OCI-LY1 (cell line): ENCODE measurements at regions not wholly inside any gene's neighbourhood (a gene's known extent, or its start where the extent isn't known, plus 50 kb on each side); places are given as distances from the start of the nearest gene placed in this dataset.

Source experiments
- H2AFZ ChIP-seq: fragments of 200-600 bp; sonication (generic), shearing (Covaris generic); 2 replicates; pipeline ENCODE4 v1.6.0; 2014; ENCODE audit warnings: antibody characterized with exemption, mild to moderate bottlenecking, low read length
- H3F3A ChIP-seq: fragments of 200-600 bp; sonication (generic), shearing (Covaris generic); 2 replicates; pipeline ENCODE4 v1.6.0; 2014; ENCODE audit warnings: mild to moderate bottlenecking, antibody characterized with exemption, low read length, moderate library complexity; ENCODE audit not compliant: insufficient read depth
- H3K27ac ChIP-seq: fragments of 200-600 bp; sonication (generic); 2 replicates; pipeline ENCODE4 v1.5.1; 2014; ENCODE audit warnings: low read length, mixed run types, mild to moderate bottlenecking, low read depth; ENCODE audit not compliant: poor library complexity, severe bottlenecking
- H3K27me3 ChIP-seq: fragments of 200-600 bp; sonication (generic); 2 replicates; pipeline ENCODE4 v1.6.0; 2014; ENCODE audit warnings: antibody characterized with exemption, mild to moderate bottlenecking, low read length, moderate library complexity; ENCODE audit not compliant: insufficient read depth
- H3K36me3 ChIP-seq: fragments of 200-600 bp; sonication (generic); 2 replicates; pipeline ENCODE4 v1.6.1; 2014; ENCODE audit warnings: mild to moderate bottlenecking, antibody characterized with exemption, low read length, moderate library complexity, mixed read lengths; ENCODE audit not compliant: insufficient read depth
- H3K4me1 ChIP-seq: fragments of 200-600 bp; sonication (generic); 2 replicates; pipeline ENCODE4 v1.5.1; 2014; ENCODE audit warnings: mild to moderate bottlenecking, low read length, moderate library complexity; ENCODE audit not compliant: insufficient read depth, severe bottlenecking
- H3K4me2 ChIP-seq: fragments of 200-600 bp; sonication (generic), shearing (Covaris generic); 2 replicates; pipeline ENCODE4 v1.6.1; 2014; ENCODE audit warnings: low read length
- H3K4me3 ChIP-seq: fragments of 200-600 bp; sonication (generic); 2 replicates; pipeline ENCODE4 v1.5.1; 2014; ENCODE audit warnings: low read length, low read depth, mild to moderate bottlenecking, mixed read lengths; ENCODE audit not compliant: poor library complexity, severe bottlenecking
- H3K79me2 ChIP-seq: fragments of 200-600 bp; shearing (Covaris generic); 2 replicates; pipeline ENCODE4 v1.6.1; 2016; ENCODE audit warnings: mixed run types, low read length, mixed read lengths; ENCODE audit not compliant: insufficient read depth
- H3K9ac ChIP-seq: fragments of 200-600 bp; sonication (generic), shearing (Covaris generic); 2 replicates; pipeline ENCODE4 v1.6.1; 2014; ENCODE audit warnings: mild to moderate bottlenecking, low read length, mixed read lengths
- H3K9me2 ChIP-seq: fragments of 200-600 bp; sonication (generic), shearing (Covaris generic); 2 replicates; pipeline ENCODE4 v1.6.1; 2014; ENCODE audit warnings: low read depth, mild to moderate bottlenecking, low read length, mixed read lengths
- H3K9me3 ChIP-seq: fragments of 200-600 bp; shearing (Covaris generic); 2 replicates; pipeline ENCODE4 v1.6.1; 2014; ENCODE audit warnings: low read length, mixed read lengths
- H4K20me1 ChIP-seq: fragments of 200-600 bp; sonication (generic), shearing (Covaris generic); 2 replicates; pipeline ENCODE4 v1.6.0; 2016; ENCODE audit warnings: mild to moderate bottlenecking, low read length; ENCODE audit not compliant: insufficient read depth
- EZH2 ChIP-seq: fragments of 200-600 bp; sonication (generic), shearing (Covaris generic); IDR thresholded peaks from 2 replicates; pipeline ENCODE4 v1.8.0; 2017; ENCODE audit warnings: borderline replicate concordance, mixed run types, mild to moderate bottlenecking, antibody characterized with exemption, low read length, moderate library complexity, mixed read lengths
- TF ChIP-seq, protein P1 (sequence below): fragments of 200-600 bp; sonication (generic), shearing (Covaris generic); IDR thresholded peaks from 2 replicates; pipeline ENCODE4 v1.5.1; 2017; ENCODE audit warnings: mild to moderate bottlenecking, antibody characterized with exemption, low read length, moderate library complexity, mixed read lengths

DNA sequence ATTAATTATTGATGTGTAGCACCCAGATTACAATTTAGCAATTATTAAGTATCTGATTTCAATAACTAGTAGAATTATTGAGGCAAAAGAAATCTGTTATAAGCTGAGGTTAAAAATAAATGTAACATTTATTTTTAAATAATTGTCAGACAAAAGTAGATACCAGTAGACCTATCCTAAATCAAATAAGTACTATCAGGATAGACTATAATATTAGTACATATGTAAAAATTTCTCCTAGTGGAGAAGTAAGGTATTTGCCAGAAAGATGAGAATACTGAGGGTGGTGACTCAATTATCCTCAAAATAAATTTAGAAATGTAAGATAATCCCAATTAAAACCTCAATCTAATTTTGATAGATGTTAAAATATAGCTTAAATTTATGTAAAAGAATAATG, 377.8 kb upstream of the CHRM3 start:
- no peak overlapping the region for H3K4me2 ChIP-seq

DNA sequence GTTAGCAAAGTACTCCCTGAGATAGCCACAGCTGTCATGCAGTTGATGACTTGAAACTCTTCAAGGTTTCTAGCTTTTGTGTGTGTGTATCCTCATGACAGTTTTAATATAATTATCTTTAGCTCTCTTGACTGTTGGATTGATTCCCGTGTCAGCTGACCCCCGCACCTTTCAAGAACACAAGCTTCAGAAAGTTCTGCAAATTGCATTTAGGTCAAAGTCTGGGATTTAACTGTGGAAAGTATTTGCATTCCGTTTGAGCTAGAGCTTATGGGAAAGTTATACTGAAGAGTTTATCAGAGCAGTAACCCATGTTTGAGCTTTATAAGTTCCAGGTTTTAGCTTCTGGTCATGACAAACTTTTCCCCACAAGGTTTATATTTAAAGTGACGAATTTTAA, 380.1 kb upstream of the CHRM3 start:
- H3K27me3 ChIP-seq: no peaks in the 10 kb centered on the region
- H3K9me3 ChIP-seq: no peaks in the 10 kb centered on the region
- no peak overlapping the region for H2AFZ ChIP-seq

More for the DNA sequence above, 377.8 kb upstream of the CHRM3 start:
- no peak overlapping the region for H3K9ac ChIP-seq
- H3K79me2 ChIP-seq: no peaks in the 10 kb centered on the region
- no peak overlapping the region for H2AFZ ChIP-seq
- H3K9me2 ChIP-seq: no peaks in the 10 kb centered on the region
- H3K9me3 ChIP-seq: no peaks in the 10 kb centered on the region
- no peaks in the 10 kb centered on the region for H3K4me1 ChIP-seq
- no peaks in the 10 kb centered on the region for H4K20me1 ChIP-seq
- no peak overlapping the region for H3K4me3 ChIP-seq
- TF ChIP-seq, protein P1, sequence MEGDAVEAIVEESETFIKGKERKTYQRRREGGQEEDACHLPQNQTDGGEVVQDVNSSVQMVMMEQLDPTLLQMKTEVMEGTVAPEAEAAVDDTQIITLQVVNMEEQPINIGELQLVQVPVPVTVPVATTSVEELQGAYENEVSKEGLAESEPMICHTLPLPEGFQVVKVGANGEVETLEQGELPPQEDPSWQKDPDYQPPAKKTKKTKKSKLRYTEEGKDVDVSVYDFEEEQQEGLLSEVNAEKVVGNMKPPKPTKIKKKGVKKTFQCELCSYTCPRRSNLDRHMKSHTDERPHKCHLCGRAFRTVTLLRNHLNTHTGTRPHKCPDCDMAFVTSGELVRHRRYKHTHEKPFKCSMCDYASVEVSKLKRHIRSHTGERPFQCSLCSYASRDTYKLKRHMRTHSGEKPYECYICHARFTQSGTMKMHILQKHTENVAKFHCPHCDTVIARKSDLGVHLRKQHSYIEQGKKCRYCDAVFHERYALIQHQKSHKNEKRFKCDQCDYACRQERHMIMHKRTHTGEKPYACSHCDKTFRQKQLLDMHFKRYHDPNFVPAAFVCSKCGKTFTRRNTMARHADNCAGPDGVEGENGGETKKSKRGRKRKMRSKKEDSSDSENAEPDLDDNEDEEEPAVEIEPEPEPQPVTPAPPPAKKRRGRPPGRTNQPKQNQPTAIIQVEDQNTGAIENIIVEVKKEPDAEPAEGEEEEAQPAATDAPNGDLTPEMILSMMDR: no peak
- TF ChIP-seq EZH2: no peak
- no peaks in the 10 kb centered on the region for H3K27me3 ChIP-seq
- H3K36me3 ChIP-seq: no peaks in the 10 kb centered on the region
- H3F3A ChIP-seq: no peaks in the 10 kb centered on the region
- no peak overlapping the region for H3K27ac ChIP-seq

DNA sequence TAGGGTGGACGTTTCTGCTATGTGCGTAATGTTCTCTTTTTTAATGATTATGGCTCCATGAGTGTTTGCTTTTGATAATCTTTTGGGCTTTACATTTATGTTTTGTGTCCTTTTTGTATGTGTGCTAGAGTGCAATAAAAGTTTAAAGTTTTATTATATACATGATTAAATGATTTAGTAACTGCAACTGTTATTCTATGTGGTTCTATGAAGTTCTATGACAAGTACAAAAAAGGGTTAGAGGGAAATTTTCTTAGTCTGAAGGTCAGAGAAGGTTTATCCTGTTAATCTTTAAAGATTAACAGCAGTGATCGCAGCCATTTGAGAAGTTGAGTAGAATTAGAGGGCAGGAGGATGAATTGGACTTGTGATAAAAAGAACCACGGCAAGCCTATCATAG, 386.4 kb upstream of the CHRM3 start:
- Histone ChIP-seq H2AFZ (no peak overlapping the region), H3K27ac (no peak overlapping the region), H3F3A (no peaks in the 10 kb centered on the region), H3K27me3 (no peaks in the 10 kb centered on the region), H4K20me1 (no peaks in the 10 kb centered on the region), H3K9me3 (no peaks in the 10 kb centered on the region), H3K9me2 (no peaks in the 10 kb centered on the region), H3K4me3 (no peak overlapping the region), H3K79me2 (no peaks in the 10 kb centered on the region), H3K4me1 (no peaks in the 10 kb centered on the region), H3K9ac (no peak overlapping the region), H3K36me3 (no peaks in the 10 kb centered on the region), H3K4me2 (no peak overlapping the region)
- TF ChIP-seq, protein P1: no peak
- TF ChIP-seq EZH2: no peak

More for the DNA sequence above, 380.1 kb upstream of the CHRM3 start:
- Histone ChIP-seq H3K4me1 (no peaks in the 10 kb centered on the region), H3K27ac (no peak overlapping the region), H3K4me3 (no peak overlapping the region), H4K20me1 (no peaks in the 10 kb centered on the region), H3K9ac (no peak overlapping the region), H3K36me3 (no peaks in the 10 kb centered on the region), H3K79me2 (no peaks in the 10 kb centered on the region), H3K9me2 (no peaks in the 10 kb centered on the region), H3K4me2 (no peak overlapping the region), H3F3A (no peaks in the 10 kb centered on the region)
- TF ChIP-seq EZH2: no peak
- TF ChIP-seq, protein P1: no peak
